Mammary epithelial cell (primary cell): ENCODE measurements at regions not wholly inside any gene's neighbourhood (a gene's known extent, or its start where the extent isn't known, plus 50 kb on each side); places are given as distances from the start of the nearest gene placed in this dataset.

Experiments
- EZH2 ChIP-seq: IDR thresholded peaks from 2 replicates; pipeline ENCODE4 v1.6.1; 2012; ENCODE audit warnings: low read length, inconsistent platforms, borderline replicate concordance
- TF ChIP-seq, protein P1 (sequence below), 2 donors: IDR thresholded peaks in 1 of 2; conservative IDR thresholded peaks in 1 of 2; 2 replicates each; pipeline ENCODE4 v1.5.1; 2011 to 2012; ENCODE audit warnings: inconsistent platforms in 2 of 2, low read length in 2 of 2, mild to moderate bottlenecking in 2 of 2, control low read depth in 1 of 2, low read depth in 1 of 2; ENCODE audit not compliant: insufficient read depth in 1 of 2; ENCODE audit errors: extremely low read depth in 1 of 2

DNA sequence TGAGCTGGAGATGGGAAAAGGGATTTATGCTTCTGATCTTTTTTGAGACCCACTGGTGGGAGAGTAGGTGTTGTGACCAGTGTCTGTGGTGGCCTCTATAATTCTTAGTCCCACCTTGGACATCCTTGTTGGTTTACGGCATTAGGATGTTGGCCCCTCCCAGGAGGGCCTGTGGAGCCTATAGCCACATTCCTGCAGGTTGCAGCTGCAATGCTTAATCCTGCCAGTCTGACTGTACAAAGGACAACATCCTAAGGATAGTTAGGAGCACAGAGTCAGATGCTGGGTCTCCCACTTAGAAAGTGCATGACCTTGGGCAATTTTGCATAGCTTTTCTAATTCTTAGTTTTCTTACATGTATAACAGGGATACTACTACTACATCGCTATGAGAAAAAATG, 150.9 kb upstream of the SLC38A2 start:
- TF ChIP-seq, protein P1, sequence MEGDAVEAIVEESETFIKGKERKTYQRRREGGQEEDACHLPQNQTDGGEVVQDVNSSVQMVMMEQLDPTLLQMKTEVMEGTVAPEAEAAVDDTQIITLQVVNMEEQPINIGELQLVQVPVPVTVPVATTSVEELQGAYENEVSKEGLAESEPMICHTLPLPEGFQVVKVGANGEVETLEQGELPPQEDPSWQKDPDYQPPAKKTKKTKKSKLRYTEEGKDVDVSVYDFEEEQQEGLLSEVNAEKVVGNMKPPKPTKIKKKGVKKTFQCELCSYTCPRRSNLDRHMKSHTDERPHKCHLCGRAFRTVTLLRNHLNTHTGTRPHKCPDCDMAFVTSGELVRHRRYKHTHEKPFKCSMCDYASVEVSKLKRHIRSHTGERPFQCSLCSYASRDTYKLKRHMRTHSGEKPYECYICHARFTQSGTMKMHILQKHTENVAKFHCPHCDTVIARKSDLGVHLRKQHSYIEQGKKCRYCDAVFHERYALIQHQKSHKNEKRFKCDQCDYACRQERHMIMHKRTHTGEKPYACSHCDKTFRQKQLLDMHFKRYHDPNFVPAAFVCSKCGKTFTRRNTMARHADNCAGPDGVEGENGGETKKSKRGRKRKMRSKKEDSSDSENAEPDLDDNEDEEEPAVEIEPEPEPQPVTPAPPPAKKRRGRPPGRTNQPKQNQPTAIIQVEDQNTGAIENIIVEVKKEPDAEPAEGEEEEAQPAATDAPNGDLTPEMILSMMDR (conservative IDR thresholded peaks at IDR 0.05 in 1 of 2, IDR thresholded peaks at IDR 0.05 in 1 of 2; ENCODE audit: extremely low read depth in 1 of 2, insufficient read depth in 1 of 2, low read depth in 1 of 2, low read length in 2 of 2) = no peak
- no peak for TF ChIP-seq EZH2
